ENCODE measurements at regions not wholly inside any gene's neighbourhood (a gene's known extent, or its start where the extent isn't known, plus 50 kb on each side); places are given as distances from the start of the nearest gene placed in this dataset.

DNA sequence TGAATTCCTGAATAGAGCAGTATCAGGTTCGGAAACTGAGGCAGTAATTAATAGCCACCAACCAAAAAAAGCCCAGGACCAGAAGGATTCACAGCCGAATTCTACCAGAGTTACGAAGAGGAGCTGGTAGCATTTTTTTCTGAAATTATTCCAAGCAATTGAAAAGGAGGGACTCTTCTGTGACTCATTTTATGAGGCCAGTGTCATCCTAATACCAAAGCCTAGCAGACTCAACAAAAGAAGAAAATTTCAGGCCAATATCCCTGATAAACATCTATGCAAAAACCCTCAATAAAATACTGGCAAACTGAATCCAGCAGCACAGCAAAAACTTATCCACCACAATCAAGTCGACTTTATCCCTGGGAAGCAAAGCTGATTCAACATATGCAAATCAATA is 202.3 kb upstream of the SLC16A7 start:
- no TSS peak for BruUV-seq (replicated peaks)
- intact Hi-C loops (cut with micrococcal nuclease; ENCODE audit: unreplicated experiment): no loop called here
- CTCF ChIA-PET: no interaction called here
- in situ Hi-C loops (cut with HindIII; ENCODE audit: low pct_unique_long_range_greater_than_20kb, low sequenced_read_pairs): no loop called here
- H3K4me1 ChIP-seq (ENCODE audit: control insufficient read depth, insufficient read depth, low read length): no peaks in the 10 kb centered on the region
- H3K4me3 ChIP-seq (ENCODE audit: low read depth in 2 of 2, low read length in 2 of 2): no peak overlapping the region
- POLR2A ChIA-PET: no interaction called here
- H3K36me3 ChIP-seq (ENCODE audit: control insufficient read depth, insufficient read depth, low read length): no peaks in the 10 kb centered on the region
- TF ChIP-seq, protein P1, sequence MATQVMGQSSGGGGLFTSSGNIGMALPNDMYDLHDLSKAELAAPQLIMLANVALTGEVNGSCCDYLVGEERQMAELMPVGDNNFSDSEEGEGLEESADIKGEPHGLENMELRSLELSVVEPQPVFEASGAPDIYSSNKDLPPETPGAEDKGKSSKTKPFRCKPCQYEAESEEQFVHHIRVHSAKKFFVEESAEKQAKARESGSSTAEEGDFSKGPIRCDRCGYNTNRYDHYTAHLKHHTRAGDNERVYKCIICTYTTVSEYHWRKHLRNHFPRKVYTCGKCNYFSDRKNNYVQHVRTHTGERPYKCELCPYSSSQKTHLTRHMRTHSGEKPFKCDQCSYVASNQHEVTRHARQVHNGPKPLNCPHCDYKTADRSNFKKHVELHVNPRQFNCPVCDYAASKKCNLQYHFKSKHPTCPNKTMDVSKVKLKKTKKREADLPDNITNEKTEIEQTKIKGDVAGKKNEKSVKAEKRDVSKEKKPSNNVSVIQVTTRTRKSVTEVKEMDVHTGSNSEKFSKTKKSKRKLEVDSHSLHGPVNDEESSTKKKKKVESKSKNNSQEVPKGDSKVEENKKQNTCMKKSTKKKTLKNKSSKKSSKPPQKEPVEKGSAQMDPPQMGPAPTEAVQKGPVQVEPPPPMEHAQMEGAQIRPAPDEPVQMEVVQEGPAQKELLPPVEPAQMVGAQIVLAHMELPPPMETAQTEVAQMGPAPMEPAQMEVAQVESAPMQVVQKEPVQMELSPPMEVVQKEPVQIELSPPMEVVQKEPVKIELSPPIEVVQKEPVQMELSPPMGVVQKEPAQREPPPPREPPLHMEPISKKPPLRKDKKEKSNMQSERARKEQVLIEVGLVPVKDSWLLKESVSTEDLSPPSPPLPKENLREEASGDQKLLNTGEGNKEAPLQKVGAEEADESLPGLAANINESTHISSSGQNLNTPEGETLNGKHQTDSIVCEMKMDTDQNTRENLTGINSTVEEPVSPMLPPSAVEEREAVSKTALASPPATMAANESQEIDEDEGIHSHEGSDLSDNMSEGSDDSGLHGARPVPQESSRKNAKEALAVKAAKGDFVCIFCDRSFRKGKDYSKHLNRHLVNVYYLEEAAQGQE (IDR thresholded peaks at IDR 0.05; ENCODE audit: insufficient read depth in 1 of 2, low read depth in 2 of 2, low read length in 1 of 2): no peak
- no peak for TF ChIP-seq SIN3A (IDR thresholded peaks at IDR 0.05; ENCODE audit: borderline replicate concordance, insufficient read depth, low read depth, low read length)
- no peak for TF ChIP-seq TCF7L2 (IDR thresholded peaks at IDR 0.05; ENCODE audit: low read depth, low read length)
- TF ChIP-seq, protein P2, sequence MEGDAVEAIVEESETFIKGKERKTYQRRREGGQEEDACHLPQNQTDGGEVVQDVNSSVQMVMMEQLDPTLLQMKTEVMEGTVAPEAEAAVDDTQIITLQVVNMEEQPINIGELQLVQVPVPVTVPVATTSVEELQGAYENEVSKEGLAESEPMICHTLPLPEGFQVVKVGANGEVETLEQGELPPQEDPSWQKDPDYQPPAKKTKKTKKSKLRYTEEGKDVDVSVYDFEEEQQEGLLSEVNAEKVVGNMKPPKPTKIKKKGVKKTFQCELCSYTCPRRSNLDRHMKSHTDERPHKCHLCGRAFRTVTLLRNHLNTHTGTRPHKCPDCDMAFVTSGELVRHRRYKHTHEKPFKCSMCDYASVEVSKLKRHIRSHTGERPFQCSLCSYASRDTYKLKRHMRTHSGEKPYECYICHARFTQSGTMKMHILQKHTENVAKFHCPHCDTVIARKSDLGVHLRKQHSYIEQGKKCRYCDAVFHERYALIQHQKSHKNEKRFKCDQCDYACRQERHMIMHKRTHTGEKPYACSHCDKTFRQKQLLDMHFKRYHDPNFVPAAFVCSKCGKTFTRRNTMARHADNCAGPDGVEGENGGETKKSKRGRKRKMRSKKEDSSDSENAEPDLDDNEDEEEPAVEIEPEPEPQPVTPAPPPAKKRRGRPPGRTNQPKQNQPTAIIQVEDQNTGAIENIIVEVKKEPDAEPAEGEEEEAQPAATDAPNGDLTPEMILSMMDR (IDR thresholded peaks at IDR 0.05): no peak
- no peak for TF ChIP-seq POLR2AphosphoS5 (IDR thresholded peaks at IDR 0.05; ENCODE audit: low read depth, low read length)
- ATAC-seq (no peak), DNase-seq (ENCODE audit: low read depth, low spot score) (no peak)
- H3K9me3 ChIP-seq (ENCODE audit: control insufficient read depth, insufficient read depth, low read depth, low read length): no peaks in the 10 kb centered on the region
- no peak overlapping the region for H3K27ac ChIP-seq (ENCODE audit: low read length)
- no peaks in the 10 kb centered on the region for H3K27me3 ChIP-seq (ENCODE audit: control insufficient read depth, insufficient read depth, low read length)

DNA sequence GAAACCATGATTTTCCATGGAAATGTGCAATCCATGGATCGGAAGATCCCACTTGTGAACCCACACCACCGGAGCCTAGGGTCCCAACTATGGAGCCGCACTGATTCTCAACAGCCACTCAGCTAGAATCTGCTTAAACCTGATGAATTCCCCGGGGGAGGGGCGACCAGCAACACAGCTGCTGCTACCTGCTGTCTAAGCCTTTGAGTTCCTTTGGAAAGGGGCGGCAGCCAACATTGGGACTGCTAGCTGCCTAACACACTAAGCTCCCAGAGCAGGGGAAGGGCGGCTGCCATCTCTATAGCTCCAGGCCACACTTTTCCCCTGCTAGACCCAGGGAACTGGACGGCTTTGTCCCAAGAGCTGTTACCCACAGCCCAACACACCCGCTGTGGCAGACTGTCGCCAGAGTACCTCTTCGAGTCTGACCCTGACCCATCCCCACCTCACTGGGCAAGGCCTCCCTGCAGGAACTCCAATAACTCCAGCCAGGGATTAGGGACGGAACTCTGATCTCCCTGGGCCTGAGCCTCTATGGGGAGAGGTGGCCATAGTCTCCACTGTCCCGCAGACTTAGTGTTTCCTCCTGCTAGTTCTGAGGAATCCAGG is 205.8 kb upstream of the SLC16A7 start:
- Histone ChIP-seq H3K4me1 (ENCODE audit: control insufficient read depth, insufficient read depth, low read length) (no peaks in the 10 kb centered on the region), H3K27me3 (ENCODE audit: control insufficient read depth, insufficient read depth, low read length) (no peaks in the 10 kb centered on the region), H3K9me3 (ENCODE audit: control insufficient read depth, insufficient read depth, low read depth, low read length) (no peaks in the 10 kb centered on the region), H3K4me3 (ENCODE audit: low read depth in 2 of 2, low read length in 2 of 2) (no peak overlapping the region), H3K36me3 (ENCODE audit: control insufficient read depth, insufficient read depth, low read length) (no peaks in the 10 kb centered on the region), H3K27ac (ENCODE audit: low read length) (no peak overlapping the region)
- no peak for ATAC-seq
- DNase-seq (ENCODE audit: low read depth, low spot score): no peak
- CTCF ChIA-PET: no interaction called here
- in situ Hi-C loops (cut with HindIII; ENCODE audit: low pct_unique_long_range_greater_than_20kb, low sequenced_read_pairs) (no loop called here), intact Hi-C loops (cut with micrococcal nuclease; ENCODE audit: unreplicated experiment) (no loop called here)
- POLR2A ChIA-PET: no interaction called here
- BruUV-seq (replicated peaks): no TSS peak
- TF ChIP-seq, protein P1 (IDR thresholded peaks at IDR 0.05; ENCODE audit: insufficient read depth in 1 of 2, low read depth in 2 of 2, low read length in 1 of 2): no peak
